H1 (cell line): ENCODE measurements at regions not wholly inside any gene's neighbourhood (a gene's known extent, or its start where the extent isn't known, plus 50 kb on each side); places are given as distances from the start of the nearest gene placed in this dataset.
A peak's percentile ranks its signal among the peaks of the same experiment; 100 is the strongest.

Experiments used
- CTCF ChIA-PET: fragments of 300-600 bp; sonication (Branson Sonifier 250); formaldehyde crosslinking; loops from one replicate; lab custom pipeline; 2021; ENCODE audit not compliant: partially characterized antibody; lab: Charles Lee
- POLR2A ChIA-PET: fragments of 300-600 bp; sonication (Branson Sonifier 250); formaldehyde crosslinking; loops from one replicate; lab custom pipeline; 2021; ENCODE audit warnings: inconsistent platforms; ENCODE audit not compliant: partially characterized antibody; lab: Charles Lee
- DNase-seq, 2 experiments: peaks; one replicate each; pipeline versions ENCODE4 v3.0.0 to v3.0.0-alpha.2; 2010 to 2022; ENCODE audit warnings: low spot score in 2 of 2, low read depth in 1 of 2, mixed read lengths in 1 of 2
- FAIRE-seq: peaks from 2 replicates; lab custom pipeline; 2011; peaks lifted over from hg19 to GRCh38; lab: Jason Lieb, UNC
- H2AFZ ChIP-seq: 2 replicates; pipeline ENCODE4 v1.8.1; 2012; ENCODE audit warnings: low read length, inconsistent platforms
- H2AK5ac ChIP-seq: 2 replicates; pipeline ENCODE4 v1.6.1; 2013; ENCODE audit warnings: low read depth, low read length
- H2BK120ac ChIP-seq: replicated peaks from 2 replicates; pipeline ENCODE3; 2013; ENCODE audit warnings: low read depth, low read length, inconsistent platforms
- H2BK12ac ChIP-seq: 2 replicates; pipeline ENCODE4 v1.6.1; 2013; ENCODE audit warnings: low read depth, low read length
- H2BK15ac ChIP-seq: 2 replicates; pipeline ENCODE4 v1.6.1; 2013; ENCODE audit warnings: low read length
- H2BK20ac ChIP-seq: 2 replicates; pipeline ENCODE4 v1.6.1; 2013; ENCODE audit warnings: low read length
- H2BK5ac ChIP-seq: 2 replicates; pipeline ENCODE4 v1.6.1; 2013; ENCODE audit warnings: low read depth, low read length
- H3K14ac ChIP-seq: 2 replicates; pipeline ENCODE4 v1.6.1; 2013; ENCODE audit warnings: inconsistent platforms; ENCODE audit not compliant: insufficient read length
- H3K18ac ChIP-seq: 2 replicates; pipeline ENCODE4 v1.6.1; 2013; ENCODE audit warnings: low read length; ENCODE audit errors: extremely low read depth
- H3K23ac ChIP-seq: 2 replicates; pipeline ENCODE4 v1.6.1; 2013; ENCODE audit warnings: inconsistent platforms; ENCODE audit not compliant: insufficient read length
- H3K23me2 ChIP-seq: 2 replicates; pipeline ENCODE4 v1.6.1; 2013; ENCODE audit warnings: low read depth, low read length
- H3K27ac ChIP-seq: 2 replicates; pipeline ENCODE4 v1.6.1; 2011; ENCODE audit warnings: low read depth, low read length, inconsistent platforms
- H3K27me3 ChIP-seq, 4 experiments: replicated peaks in 1 of 4; 1 replicate in 1 of 4; 2 replicates in 3 of 4; pipeline versions ENCODE4 v1.6.1 to v1.8.1; 2011 to 2013; ENCODE audit warnings: low read length in 3 of 4, mild to moderate bottlenecking in 3 of 4, inconsistent platforms in 2 of 4, mixed read lengths in 2 of 4, moderate library complexity in 1 of 4; ENCODE audit not compliant: control insufficient read depth in 3 of 4, insufficient read depth in 3 of 4; ENCODE audit errors: extremely low read depth in 1 of 4
- H3K36me3 ChIP-seq, 4 experiments: 2 replicates each; pipeline versions ENCODE4 v1.6.1 to v1.8.1; 2011 to 2013; ENCODE audit warnings: mild to moderate bottlenecking in 4 of 4, low read length in 3 of 4, moderate library complexity in 2 of 4, control low read depth in 1 of 4, inconsistent platforms in 1 of 4; ENCODE audit not compliant: insufficient read depth in 4 of 4, control insufficient read depth in 2 of 4
- H3K4ac ChIP-seq: replicated peaks from 2 replicates; pipeline ENCODE3; 2013; ENCODE audit warnings: low read length, low read depth, mixed read lengths, inconsistent platforms; ENCODE audit not compliant: insufficient read length
- H3K4me1 ChIP-seq, 4 experiments: replicated peaks in 1 of 4; 1 replicate in 1 of 4; 2 replicates in 3 of 4; pipeline versions ENCODE4 v1.6.1 to v1.8.1; 2011 to 2013; ENCODE audit warnings: low read length in 3 of 4, inconsistent platforms in 2 of 4, mixed read lengths in 1 of 4; ENCODE audit not compliant: insufficient read depth in 4 of 4, control insufficient read depth in 3 of 4
- H3K4me2 ChIP-seq, 2 experiments: 2 replicates each; pipeline versions ENCODE4 v1.6.1 to v1.8.1; 2011 to 2013; ENCODE audit warnings: low read depth in 2 of 2, low read length in 2 of 2, control low read depth in 1 of 2, inconsistent platforms in 1 of 2, mild to moderate bottlenecking in 1 of 2; ENCODE audit not compliant: insufficient read depth in 1 of 2
- H3K4me3 ChIP-seq, 4 experiments: fragments of 200-600, 300-600 bp in 1 of 4; sonication (generic), shearing (Covaris generic), sonication (Bioruptor Twin) in 1 of 4; 2 replicates each; pipeline versions ENCODE4 v1.5.1 to v1.8.1; 2011 to 2016; ENCODE audit warnings: low read length in 4 of 4, low read depth in 3 of 4, control low read depth in 2 of 4, inconsistent platforms in 2 of 4, mild to moderate bottlenecking in 2 of 4, mixed read lengths in 1 of 4, moderate library complexity in 1 of 4; ENCODE audit not compliant: insufficient read depth in 2 of 4; ENCODE audit errors: extremely low read depth in 1 of 4
- H3K56ac ChIP-seq: replicated peaks from 2 replicates; pipeline ENCODE3; 2013; ENCODE audit warnings: low read depth, mild to moderate bottlenecking, mixed read lengths, low read length, inconsistent platforms; ENCODE audit not compliant: insufficient read length
- H3K79me1 ChIP-seq: 2 replicates; pipeline ENCODE4 v1.6.1; 2013; ENCODE audit warnings: low read depth, low read length, control low read depth
- H3K79me2 ChIP-seq, 2 experiments: 2 replicates each; pipeline versions ENCODE4 v1.6.1 to v1.8.1; 2012 to 2013; ENCODE audit warnings: low read length in 2 of 2, mild to moderate bottlenecking in 2 of 2, inconsistent platforms in 1 of 2; ENCODE audit not compliant: insufficient read depth in 2 of 2, control insufficient read depth in 1 of 2
- H3K9ac ChIP-seq, 4 experiments: replicated peaks in 1 of 4; 1 replicate in 1 of 4; 2 replicates in 3 of 4; pipeline versions ENCODE4 v1.6.1 to v1.8.1; 2011 to 2013; ENCODE audit warnings: low read depth in 3 of 4, low read length in 3 of 4, control low read depth in 2 of 4, mild to moderate bottlenecking in 2 of 4, moderate library complexity in 2 of 4, inconsistent platforms in 1 of 4; ENCODE audit errors: extremely low read depth in 1 of 4
- H3K9me3 ChIP-seq, 2 experiments: 2 replicates each; pipeline versions ENCODE4 v1.6.1 to v1.8.1; 2012 to 2013; ENCODE audit warnings: mild to moderate bottlenecking in 2 of 2, moderate library complexity in 2 of 2, control low read depth in 1 of 2, inconsistent platforms in 1 of 2, low read depth in 1 of 2, low read length in 1 of 2, mixed read lengths in 1 of 2; ENCODE audit not compliant: insufficient read depth in 2 of 2
- H4K20me1 ChIP-seq, 2 experiments: replicated peaks in 1 of 2; 2 replicates each; pipeline versions ENCODE3 to v1.8.1; 2011 to 2013; ENCODE audit warnings: inconsistent platforms in 2 of 2, low read length in 2 of 2, mild to moderate bottlenecking in 1 of 2; ENCODE audit not compliant: insufficient read depth in 2 of 2, control insufficient read depth in 1 of 2
- H4K5ac ChIP-seq: 2 replicates; pipeline ENCODE4 v1.6.1; 2013; ENCODE audit warnings: low read length, low read depth, mixed read lengths, inconsistent platforms; ENCODE audit not compliant: insufficient read length
- H4K8ac ChIP-seq: 2 replicates; pipeline ENCODE4 v1.8.0; 2013; ENCODE audit warnings: mild to moderate bottlenecking, moderate library complexity, low read length, inconsistent platforms; ENCODE audit not compliant: insufficient read depth; ENCODE audit errors: extremely low read depth
- H4K91ac ChIP-seq: replicated peaks from 2 replicates; pipeline ENCODE3; 2013; ENCODE audit warnings: low read length, mixed read lengths, inconsistent platforms; ENCODE audit not compliant: insufficient read length
- BACH1 ChIP-seq: IDR thresholded peaks from 2 replicates; pipeline ENCODE4 v1.6.1; 2012; ENCODE audit warnings: low read length, improper control_type of control experiment
- CBX5 ChIP-seq: fragments of 300-800, 300-1000 bp; sonication (generic); IDR thresholded peaks from 2 replicates; pipeline ENCODE4 v1.7.1; 2016; ENCODE audit warnings: antibody characterized with exemption, low read length, low read depth
- JUND ChIP-seq: IDR thresholded peaks from 2 replicates; pipeline ENCODE4 v1.6.1; 2011; ENCODE audit warnings: mild to moderate bottlenecking, improper control_type of control experiment, low read length
- POLR2A ChIP-seq, 2 experiments: IDR thresholded peaks; 1 replicate in 1 of 2; 2 replicates in 1 of 2; pipeline ENCODE4 v1.6.1; 2011; ENCODE audit warnings: low read depth in 2 of 2, low read length in 2 of 2, mild to moderate bottlenecking in 2 of 2; ENCODE audit errors: control extremely low read depth in 1 of 2
- SAP30 ChIP-seq: fragments of 300-600 bp; sonication (generic); IDR thresholded peaks from 2 replicates; pipeline ENCODE4 v1.7.1; 2012; ENCODE audit warnings: low read length, moderate library complexity, mild to moderate bottlenecking, inconsistent platforms; ENCODE audit not compliant: insufficient read depth, insufficient replicate concordance
- WGBS, 2 experiments: shearing (Covaris generic) in 1 of 2; methylation state at CpG; one replicate each; pipeline versions ENCODE4 v1.1.6 to v1.1.7; 2013 to 2015; ENCODE audit warnings: low lambda C conversion rate in 2 of 2, mixed read lengths in 2 of 2, inconsistent platforms in 1 of 2, low coverage in 1 of 2, missing lambda C conversion rate in 1 of 2; ENCODE audit not compliant: insufficient replicate concordance in 2 of 2, insufficient coverage in 1 of 2, insufficient read length in 1 of 2; ENCODE audit errors: extremely low coverage in 1 of 2, missing lambda C conversion rate in 1 of 2; 5-methylcytosine and 5-hydroxymethylcytosine counted together
- TF ChIP-seq, protein P1 (sequence below): IDR thresholded peaks from 2 replicates; pipeline ENCODE4 v1.6.1; 2012; ENCODE audit warnings: inconsistent platforms

DNA sequence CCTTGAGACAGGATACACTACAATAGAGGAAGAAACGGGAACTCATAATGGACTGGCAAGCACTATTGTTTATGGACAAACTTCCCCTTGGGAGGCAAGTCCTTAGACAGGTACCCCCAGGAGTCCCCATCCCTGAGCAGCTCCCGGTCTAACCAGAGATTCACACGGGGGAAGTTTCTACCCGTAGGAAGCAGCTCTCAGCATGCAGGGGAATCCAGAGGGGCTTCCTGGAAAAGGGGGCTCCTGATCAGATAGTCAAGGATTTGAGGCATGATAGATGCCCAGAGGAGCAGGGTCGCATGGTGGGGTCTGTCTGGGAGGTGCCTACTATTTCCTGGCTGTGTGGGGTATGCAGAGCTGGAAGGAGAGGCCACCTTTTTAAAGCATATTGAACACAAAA lies 282.4 kb upstream of the RTL1 start:
- Histone ChIP-seq H3K79me1 (no peaks in the 10 kb centered on the region), H3K4me1 (peaks cover 0 to 5% (median 4%) of the 10 kb centered on the region in 4 experiments; a peak in 4 of 7 replicates), H3K18ac (no peak overlapping the region), H2AFZ (no peak overlapping the region), H4K5ac (no peak overlapping the region), H4K20me1 (no peaks in the 10 kb centered on the region), H3K4ac (no peak overlapping the region), H3K9me3 (no peaks in the 10 kb centered on the region), H3K23ac (no peak overlapping the region), H3K4me2 (no peak overlapping the region), H3K56ac (no peak overlapping the region), H3K79me2 (no peaks in the 10 kb centered on the region), H2BK20ac (no peak overlapping the region), H2BK5ac (no peak overlapping the region), H4K91ac (no peak overlapping the region), H3K27ac (no peak overlapping the region), H2BK15ac (no peak overlapping the region), H2BK12ac (no peak overlapping the region), H3K14ac (no peak overlapping the region), H3K23me2 (peaks cover 11% of the 10 kb centered on the region; the same call in 1 of the 2 replicates), H3K9ac (no peak overlapping the region), H4K8ac (no peak overlapping the region), H3K36me3 (no peaks in the 10 kb centered on the region), H3K27me3 (no peaks in the 10 kb centered on the region; a peak in 1 of 7 replicates), H2AK5ac (no peak overlapping the region), H2BK120ac (no peak overlapping the region), H3K4me3 (no peak overlapping the region)
- CTCF ChIA-PET: interaction anchor here (1.4 to 2.1 kb wide), 4 partner anchors 9 to 443 kb away, joined by 4 to 8 read pairs (median 4); no protein-coding TSS in a partner anchor
- DNase-seq: peak in 1 of 2 experiments; percentile 27
- POLR2A ChIA-PET: no interaction called here
- 67% methylated on average over 5 of the region's 5 CpGs; no CpG with 5 or more reads in 1 of the 2 experiments for WGBS, 2 experiments
- no peak for FAIRE-seq
- TF ChIP-seq JUND: no peak
- no peak for TF ChIP-seq BACH1
- no peak for TF ChIP-seq CBX5
- no peak for TF ChIP-seq POLR2A (IDR thresholded peaks at IDR 0.05; ENCODE audit: control extremely low read depth in 1 of 2, low read depth in 2 of 2, low read length in 2 of 2)
- TF ChIP-seq, protein P1, sequence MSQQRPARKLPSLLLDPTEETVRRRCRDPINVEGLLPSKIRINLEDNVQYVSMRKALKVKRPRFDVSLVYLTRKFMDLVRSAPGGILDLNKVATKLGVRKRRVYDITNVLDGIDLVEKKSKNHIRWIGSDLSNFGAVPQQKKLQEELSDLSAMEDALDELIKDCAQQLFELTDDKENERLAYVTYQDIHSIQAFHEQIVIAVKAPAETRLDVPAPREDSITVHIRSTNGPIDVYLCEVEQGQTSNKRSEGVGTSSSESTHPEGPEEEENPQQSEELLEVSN: no peak
- no peak for TF ChIP-seq SAP30
